GM23338 (cell line): ENCODE measurements at regions not wholly inside any gene's neighbourhood (a gene's known extent, or its start where the extent isn't known, plus 50 kb on each side); places are given as distances from the start of the nearest gene placed in this dataset.

Source experiments
- ATAC-seq: fragments of 200-7000 bp; cut with Tn5 transposase; 3 replicates; pipeline ENCODE4 v1.9.1; 2020
- DNase-seq: peaks from one replicate; pipeline ENCODE4 v3.0.0-alpha.2; 2015; ENCODE audit warnings: low spot score
- H2AFZ ChIP-seq: fragments of 200-600 bp; sonication (generic); 2 replicates; pipeline ENCODE4 v1.8.0; 2016; ENCODE audit warnings: antibody characterized with exemption, mild to moderate bottlenecking, moderate library complexity
- H3F3A ChIP-seq: fragments of 200-600 bp; sonication (generic); replicated peaks from 2 replicates; pipeline ENCODE4 v1.8.0; 2017; ENCODE audit warnings: antibody characterized with exemption, mixed run types, low read depth
- H3K27ac ChIP-seq: fragments of 200-600 bp; sonication (generic); 2 replicates; pipeline ENCODE4 v1.6.1; 2016; ENCODE audit warnings: low read depth
- H3K27me3 ChIP-seq: fragments of 200-600 bp; sonication (generic); 2 replicates; pipeline ENCODE4 v1.8.0; 2016; ENCODE audit warnings: mild to moderate bottlenecking, mixed run types, moderate library complexity; ENCODE audit not compliant: insufficient read depth
- H3K36me3 ChIP-seq: fragments of 200-600 bp; sonication (generic); 2 replicates; pipeline ENCODE4 v1.8.0; 2016; ENCODE audit warnings: mild to moderate bottlenecking; ENCODE audit not compliant: insufficient read depth
- H3K4me1 ChIP-seq: fragments of 200-600 bp; sonication (generic); 2 replicates; pipeline ENCODE4 v1.8.0; 2016; ENCODE audit warnings: mild to moderate bottlenecking, moderate library complexity; ENCODE audit not compliant: insufficient read depth
- H3K4me2 ChIP-seq: fragments of 200-600 bp; sonication (generic); 2 replicates; pipeline ENCODE4 v1.7.1; 2017; ENCODE audit warnings: mixed run types
- H3K4me3 ChIP-seq: fragments of 200-600 bp; sonication (generic); 2 replicates; pipeline ENCODE4 v1.6.1; 2016; ENCODE audit warnings: mixed run types
- H3K79me2 ChIP-seq: fragments of 200-600 bp; sonication (generic); replicated peaks from 2 replicates; pipeline ENCODE4 v1.8.0; 2017; ENCODE audit warnings: mild to moderate bottlenecking; ENCODE audit not compliant: insufficient read depth
- H3K9me2 ChIP-seq: fragments of 200-600 bp; sonication (generic); 2 replicates; pipeline ENCODE4 v1.8.0; 2017; ENCODE audit not compliant: insufficient read depth
- H4K20me1 ChIP-seq: fragments of 200-600 bp; sonication (generic); replicated peaks from 2 replicates; pipeline ENCODE4 v1.8.0; 2017; ENCODE audit warnings: mild to moderate bottlenecking; ENCODE audit not compliant: insufficient read depth
- H3K27ac Mint-ChIP-seq: 2 replicates; pipeline ENCODE4 v1.8.0; 2020; ENCODE audit warnings: inconsistent platforms, mild to moderate bottlenecking, moderate library complexity, mixed read lengths
- H3K27me3 Mint-ChIP-seq: 3 replicates; pipeline ENCODE4 v1.8.0; 2022; ENCODE audit warnings: low read depth, mild to moderate bottlenecking, moderate library complexity, mixed read lengths, inconsistent platforms; ENCODE audit not compliant: insufficient read depth, poor library complexity
- H3K36me3 Mint-ChIP-seq: 3 replicates; pipeline ENCODE4 v1.8.0; 2021; ENCODE audit warnings: low read depth, mild to moderate bottlenecking, inconsistent platforms, moderate library complexity, mixed read lengths
- H3K4me1 Mint-ChIP-seq: 3 replicates; pipeline ENCODE4 v1.8.0; 2020; ENCODE audit warnings: mild to moderate bottlenecking, inconsistent platforms, mixed read lengths
- H3K4me3 Mint-ChIP-seq: 3 replicates; pipeline ENCODE4 v1.8.0; 2021; ENCODE audit warnings: moderate library complexity, mild to moderate bottlenecking, inconsistent platforms, mixed read lengths
- H3K9me3 Mint-ChIP-seq: 3 replicates; pipeline ENCODE4 v1.8.0; 2020; ENCODE audit warnings: moderate library complexity, mild to moderate bottlenecking, inconsistent platforms, mixed read lengths
- JUNB ChIP-seq: IDR thresholded peaks from one replicate; pipeline ENCODE4 v1.6.1; 2016; ENCODE audit warnings: antibody characterized with exemption; ENCODE audit not compliant: unreplicated experiment
- STAT1 ChIP-seq: IDR thresholded peaks from one replicate; pipeline ENCODE4 v1.6.1; 2016; ENCODE audit warnings: antibody characterized with exemption; ENCODE audit not compliant: unreplicated experiment
- ZNF114 ChIP-seq: fragments of 250-450 bp; sonication (Bioruptor Pico); IDR thresholded peaks from 2 replicates; pipeline ENCODE4 v1.5.0; 2020; ENCODE audit warnings: mild to moderate bottlenecking, moderate library complexity
- TF ChIP-seq, protein P1 (sequence below): fragments of 250-450 bp; sonication (Bioruptor Pico); IDR thresholded peaks from 2 replicates; pipeline ENCODE4 v1.5.0; 2020; ENCODE audit warnings: mild to moderate bottlenecking, moderate library complexity
- TF ChIP-seq, protein P2 (sequence below), 2 experiments: fragments of 200-600 bp in 1 of 2; sonication (generic) in 1 of 2; conservative IDR thresholded peaks; 2 replicates each; pipeline versions ENCODE4 v1.5.1 to v1.6.1; 2016 to 2017; ENCODE audit warnings: antibody characterized with exemption in 2 of 2, low read depth in 2 of 2, mild to moderate bottlenecking in 2 of 2, moderate library complexity in 1 of 2

DNA sequence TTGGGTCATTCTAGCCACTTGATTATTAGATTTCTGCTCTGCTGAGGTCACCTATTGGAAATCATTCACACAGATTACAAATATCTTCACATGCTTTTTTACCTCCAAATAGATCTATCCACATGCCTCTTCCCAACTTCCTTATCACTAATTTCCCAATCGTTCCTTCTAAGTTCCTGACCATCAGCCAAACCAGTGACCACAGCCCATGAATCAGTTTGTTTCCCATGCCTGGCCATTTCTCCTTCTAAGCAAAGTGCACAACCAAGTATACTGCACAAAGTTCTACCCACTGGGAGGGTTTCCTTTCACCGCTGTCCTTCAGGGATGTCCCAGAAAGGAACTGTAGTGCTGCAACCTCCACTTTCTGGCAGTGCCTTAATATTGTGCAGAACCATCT, 140.5 kb upstream of the SYNDIG1 start:
- no peak overlapping the region for H3K4me2 ChIP-seq
- ATAC-seq, result no peak
- peaks cover 3% of the 10 kb centered on the region for H3K27me3 Mint-ChIP-seq
- no peak overlapping the region for H3K27ac Mint-ChIP-seq
- no peak overlapping the region for H3K4me3 Mint-ChIP-seq
- TF ChIP-seq ZNF114 (no peak), STAT1 (no peak), JUNB (no peak)
- TF ChIP-seq, protein P1, sequence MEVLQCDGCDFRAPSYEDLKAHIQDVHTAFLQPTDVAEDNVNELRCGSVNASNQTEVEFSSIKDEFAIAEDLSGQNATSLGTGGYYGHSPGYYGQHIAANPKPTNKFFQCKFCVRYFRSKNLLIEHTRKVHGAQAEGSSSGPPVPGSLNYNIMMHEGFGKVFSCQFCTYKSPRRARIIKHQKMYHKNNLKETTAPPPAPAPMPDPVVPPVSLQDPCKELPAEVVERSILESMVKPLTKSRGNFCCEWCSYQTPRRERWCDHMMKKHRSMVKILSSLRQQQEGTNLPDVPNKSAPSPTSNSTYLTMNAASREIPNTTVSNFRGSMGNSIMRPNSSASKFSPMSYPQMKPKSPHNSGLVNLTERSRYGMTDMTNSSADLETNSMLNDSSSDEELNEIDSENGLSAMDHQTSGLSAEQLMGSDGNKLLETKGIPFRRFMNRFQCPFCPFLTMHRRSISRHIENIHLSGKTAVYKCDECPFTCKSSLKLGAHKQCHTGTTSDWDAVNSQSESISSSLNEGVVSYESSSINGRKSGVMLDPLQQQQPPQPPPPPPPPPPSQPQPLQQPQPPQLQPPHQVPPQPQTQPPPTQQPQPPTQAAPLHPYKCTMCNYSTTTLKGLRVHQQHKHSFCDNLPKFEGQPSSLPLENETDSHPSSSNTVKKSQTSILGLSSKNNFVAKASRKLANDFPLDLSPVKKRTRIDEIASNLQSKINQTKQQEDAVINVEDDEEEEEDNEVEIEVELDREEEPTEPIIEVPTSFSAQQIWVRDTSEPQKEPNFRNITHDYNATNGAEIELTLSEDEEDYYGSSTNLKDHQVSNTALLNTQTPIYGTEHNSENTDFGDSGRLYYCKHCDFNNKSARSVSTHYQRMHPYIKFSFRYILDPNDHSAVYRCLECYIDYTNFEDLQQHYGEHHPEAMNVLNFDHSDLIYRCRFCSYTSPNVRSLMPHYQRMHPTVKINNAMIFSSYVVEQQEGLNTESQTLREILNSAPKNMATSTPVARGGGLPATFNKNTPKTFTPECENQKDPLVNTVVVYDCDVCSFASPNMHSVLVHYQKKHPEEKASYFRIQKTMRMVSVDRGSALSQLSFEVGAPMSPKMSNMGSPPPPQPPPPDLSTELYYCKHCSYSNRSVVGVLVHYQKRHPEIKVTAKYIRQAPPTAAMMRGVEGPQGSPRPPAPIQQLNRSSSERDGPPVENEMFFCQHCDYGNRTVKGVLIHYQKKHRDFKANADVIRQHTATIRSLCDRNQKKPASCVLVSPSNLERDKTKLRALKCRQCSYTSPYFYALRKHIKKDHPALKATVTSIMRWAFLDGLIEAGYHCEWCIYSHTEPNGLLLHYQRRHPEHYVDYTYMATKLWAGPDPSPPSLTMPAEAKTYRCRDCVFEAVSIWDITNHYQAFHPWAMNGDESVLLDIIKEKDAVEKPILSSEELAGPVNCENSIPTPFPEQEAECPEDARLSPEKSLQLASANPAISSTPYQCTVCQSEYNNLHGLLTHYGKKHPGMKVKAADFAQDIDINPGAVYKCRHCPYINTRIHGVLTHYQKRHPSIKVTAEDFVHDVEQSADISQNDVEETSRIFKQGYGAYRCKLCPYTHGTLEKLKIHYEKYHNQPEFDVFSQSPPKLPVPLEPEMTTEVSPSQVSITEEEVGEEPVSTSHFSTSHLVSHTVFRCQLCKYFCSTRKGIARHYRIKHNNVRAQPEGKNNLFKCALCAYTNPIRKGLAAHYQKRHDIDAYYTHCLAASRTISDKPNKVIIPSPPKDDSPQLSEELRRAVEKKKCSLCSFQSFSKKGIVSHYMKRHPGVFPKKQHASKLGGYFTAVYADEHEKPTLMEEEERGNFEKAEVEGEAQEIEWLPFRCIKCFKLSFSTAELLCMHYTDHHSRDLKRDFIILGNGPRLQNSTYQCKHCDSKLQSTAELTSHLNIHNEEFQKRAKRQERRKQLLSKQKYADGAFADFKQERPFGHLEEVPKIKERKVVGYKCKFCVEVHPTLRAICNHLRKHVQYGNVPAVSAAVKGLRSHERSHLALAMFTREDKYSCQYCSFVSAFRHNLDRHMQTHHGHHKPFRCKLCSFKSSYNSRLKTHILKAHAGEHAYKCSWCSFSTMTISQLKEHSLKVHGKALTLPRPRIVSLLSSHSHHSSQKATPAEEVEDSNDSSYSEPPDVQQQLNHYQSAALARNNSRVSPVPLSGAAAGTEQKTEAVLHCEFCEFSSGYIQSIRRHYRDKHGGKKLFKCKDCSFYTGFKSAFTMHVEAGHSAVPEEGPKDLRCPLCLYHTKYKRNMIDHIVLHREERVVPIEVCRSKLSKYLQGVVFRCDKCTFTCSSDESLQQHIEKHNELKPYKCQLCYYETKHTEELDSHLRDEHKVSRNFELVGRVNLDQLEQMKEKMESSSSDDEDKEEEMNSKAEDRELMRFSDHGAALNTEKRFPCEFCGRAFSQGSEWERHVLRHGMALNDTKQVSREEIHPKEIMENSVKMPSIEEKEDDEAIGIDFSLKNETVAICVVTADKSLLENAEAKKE (CRISPR knock-in tag), result no peak
- TF ChIP-seq, protein P2, sequence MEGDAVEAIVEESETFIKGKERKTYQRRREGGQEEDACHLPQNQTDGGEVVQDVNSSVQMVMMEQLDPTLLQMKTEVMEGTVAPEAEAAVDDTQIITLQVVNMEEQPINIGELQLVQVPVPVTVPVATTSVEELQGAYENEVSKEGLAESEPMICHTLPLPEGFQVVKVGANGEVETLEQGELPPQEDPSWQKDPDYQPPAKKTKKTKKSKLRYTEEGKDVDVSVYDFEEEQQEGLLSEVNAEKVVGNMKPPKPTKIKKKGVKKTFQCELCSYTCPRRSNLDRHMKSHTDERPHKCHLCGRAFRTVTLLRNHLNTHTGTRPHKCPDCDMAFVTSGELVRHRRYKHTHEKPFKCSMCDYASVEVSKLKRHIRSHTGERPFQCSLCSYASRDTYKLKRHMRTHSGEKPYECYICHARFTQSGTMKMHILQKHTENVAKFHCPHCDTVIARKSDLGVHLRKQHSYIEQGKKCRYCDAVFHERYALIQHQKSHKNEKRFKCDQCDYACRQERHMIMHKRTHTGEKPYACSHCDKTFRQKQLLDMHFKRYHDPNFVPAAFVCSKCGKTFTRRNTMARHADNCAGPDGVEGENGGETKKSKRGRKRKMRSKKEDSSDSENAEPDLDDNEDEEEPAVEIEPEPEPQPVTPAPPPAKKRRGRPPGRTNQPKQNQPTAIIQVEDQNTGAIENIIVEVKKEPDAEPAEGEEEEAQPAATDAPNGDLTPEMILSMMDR (conservative IDR thresholded peaks at IDR 0.05; ENCODE audit: low read depth in 2 of 2), result no peak
- H3F3A ChIP-seq, result no peaks in the 10 kb centered on the region
- peaks cover 2% of the 10 kb centered on the region; the same call in 1 of the 2 replicates for H3K9me2 ChIP-seq
- H3K9me3 Mint-ChIP-seq, result no peaks in the 10 kb centered on the region
- DNase-seq, result no peak
- no peaks in the 10 kb centered on the region for H3K79me2 ChIP-seq
- no peaks in the 10 kb centered on the region for H3K4me1 ChIP-seq
- H3K27me3 ChIP-seq, result no peaks in the 10 kb centered on the region
- H3K36me3 ChIP-seq, result no peaks in the 10 kb centered on the region
- no peaks in the 10 kb centered on the region for H4K20me1 ChIP-seq
- H3K4me3 ChIP-seq, result no peak overlapping the region
- H3K4me1 Mint-ChIP-seq, result peaks cover 6% of the 10 kb centered on the region
- H3K36me3 Mint-ChIP-seq, result no peaks in the 10 kb centered on the region
- no peak overlapping the region for H2AFZ ChIP-seq
- no peak overlapping the region for H3K27ac ChIP-seq
